ENCODE measurements at regions not wholly inside any gene's neighbourhood (a gene's known extent, or its start where the extent isn't known, plus 50 kb on each side); places are given as distances from the start of the nearest gene placed in this dataset.

GRCh38 chr18:46266473-46266872 is 162.3 kb downstream of the HAUS1 start:
- no peak for DNase-seq (ENCODE audit: low read depth)

- no peak for DNase-seq (ENCODE audit: low read depth)
These were observed 164.5 kb downstream of the HAUS1 start for GRCh38 chr18:46268671-46269070.

DNA sequence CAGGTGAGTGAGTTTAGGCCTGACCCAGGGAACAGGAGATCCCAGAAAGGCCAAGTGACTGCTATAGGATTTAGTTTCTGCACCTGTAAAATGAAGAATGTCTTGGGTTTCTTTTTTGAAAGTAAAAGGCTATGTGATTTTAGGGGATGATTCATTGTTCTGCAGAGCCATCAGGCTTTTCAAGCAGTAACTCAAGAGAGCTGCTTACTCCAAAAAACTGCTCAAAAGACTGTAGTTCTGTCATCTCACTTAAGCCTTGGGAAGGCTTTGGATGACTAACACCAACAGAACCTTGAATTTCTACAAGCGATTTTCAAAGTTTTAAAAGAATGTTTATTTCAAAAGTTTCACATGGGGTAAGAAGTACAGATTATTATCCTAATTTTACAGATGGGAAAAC is 165.1 kb downstream of the HAUS1 start:
- no peak for DNase-seq (ENCODE audit: low read depth)

GRCh38 chr18:46271488-46271887 is 167.3 kb downstream of the HAUS1 start:
- DNase-seq (ENCODE audit: low read depth) = no peak

- no peak for DNase-seq (ENCODE audit: low read depth)
These were observed 169.7 kb downstream of the HAUS1 start for GRCh38 chr18:46273861-46274260.

GRCh38 chr18:46274266-46274665 is 170.1 kb downstream of the HAUS1 start:
- DNase-seq (ENCODE audit: low read depth) = no peak

DNA sequence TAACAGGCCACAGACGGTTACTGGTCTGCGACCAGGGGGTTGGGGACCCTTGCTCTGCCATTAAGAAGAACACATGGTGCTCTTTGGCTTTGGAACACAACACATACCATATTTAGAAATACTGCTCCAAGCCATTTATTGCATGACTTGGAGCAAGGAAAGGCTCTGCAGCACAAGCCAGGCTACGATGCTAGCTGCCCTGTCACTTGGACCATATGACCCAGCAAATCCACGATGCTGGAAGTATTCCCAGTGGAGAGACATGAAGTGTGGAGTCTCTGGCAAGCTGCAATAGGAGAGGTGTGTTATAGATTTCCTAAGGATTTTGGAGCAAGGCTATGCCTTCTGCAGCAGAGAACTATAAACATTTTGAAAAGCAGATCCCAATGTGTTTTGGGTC is 171.2 kb downstream of the HAUS1 start:
- no peak for DNase-seq (ENCODE audit: low read depth)

- DNase-seq (ENCODE audit: low read depth) = no peak
These were observed 172.6 kb downstream of the HAUS1 start for GRCh38 chr18:46276748-46277147.

DNA sequence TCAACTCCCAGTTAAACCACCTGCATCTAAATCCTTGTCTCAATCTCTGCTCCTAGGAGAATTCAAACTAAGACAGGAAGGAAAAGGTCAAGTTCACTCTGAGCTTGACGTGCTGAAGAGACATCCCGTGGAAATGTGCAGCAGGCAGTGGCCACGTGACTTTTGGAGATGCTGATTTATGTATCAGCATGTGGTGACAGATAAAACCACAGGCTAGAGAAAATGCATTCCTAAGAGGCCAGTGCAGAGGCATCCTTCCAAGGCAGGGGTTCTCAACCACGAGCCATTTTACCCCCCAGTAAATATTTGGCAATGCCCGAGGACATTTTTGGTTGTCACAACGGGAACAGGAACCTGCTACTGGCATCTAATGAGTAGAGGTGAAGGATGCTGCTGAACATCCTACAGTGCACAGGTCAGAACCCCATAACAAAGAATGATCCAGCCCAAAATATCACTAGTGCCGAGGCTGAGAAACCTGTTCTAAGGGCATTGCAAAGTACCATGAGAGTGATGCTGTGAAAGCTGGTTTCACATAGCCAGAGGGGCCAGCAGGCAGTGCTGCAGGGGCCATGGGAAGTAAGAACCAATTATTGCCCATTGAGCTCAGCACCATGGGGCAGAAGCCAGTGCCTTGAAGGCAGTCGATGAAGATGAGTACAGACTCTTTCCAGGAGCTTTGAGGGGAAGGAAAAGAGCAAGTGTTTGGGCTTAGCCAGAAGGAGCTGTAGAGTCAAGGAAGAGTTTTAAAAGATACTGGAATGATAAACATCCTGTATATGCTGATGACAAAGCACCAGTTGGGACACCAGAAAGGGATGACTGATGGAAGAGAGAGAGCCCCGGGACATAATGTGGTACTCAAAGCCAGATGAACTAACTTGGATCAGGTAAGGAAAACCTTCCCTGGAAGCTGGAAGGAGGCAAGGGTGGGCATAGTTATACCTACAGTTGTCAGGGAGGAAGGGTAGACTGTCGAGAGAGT is 174.6 kb downstream of the HAUS1 start:
- DNase-seq (ENCODE audit: low read depth) = no peak

DNA sequence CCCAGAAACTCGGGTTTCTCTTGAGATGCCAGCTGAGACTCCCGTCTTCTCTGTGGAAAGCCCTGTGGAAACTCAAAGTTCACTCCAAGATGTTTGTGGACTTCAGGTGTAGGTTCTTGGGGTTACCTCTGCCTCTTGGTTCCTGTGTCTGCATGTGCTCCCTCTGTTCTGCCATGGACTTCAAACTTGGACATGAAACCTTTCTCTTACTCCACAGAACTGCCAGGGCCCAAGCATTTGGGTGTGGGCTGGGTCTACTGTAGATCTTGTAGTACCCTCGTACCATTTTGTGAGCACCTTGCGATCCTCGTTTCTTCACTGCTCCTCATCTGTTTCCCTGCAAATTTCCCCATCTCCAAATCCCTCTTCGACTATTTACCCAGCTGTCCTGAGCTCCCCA is 175.5 kb downstream of the HAUS1 start:
- DNase-seq (ENCODE audit: low read depth) = no peak

DNA sequence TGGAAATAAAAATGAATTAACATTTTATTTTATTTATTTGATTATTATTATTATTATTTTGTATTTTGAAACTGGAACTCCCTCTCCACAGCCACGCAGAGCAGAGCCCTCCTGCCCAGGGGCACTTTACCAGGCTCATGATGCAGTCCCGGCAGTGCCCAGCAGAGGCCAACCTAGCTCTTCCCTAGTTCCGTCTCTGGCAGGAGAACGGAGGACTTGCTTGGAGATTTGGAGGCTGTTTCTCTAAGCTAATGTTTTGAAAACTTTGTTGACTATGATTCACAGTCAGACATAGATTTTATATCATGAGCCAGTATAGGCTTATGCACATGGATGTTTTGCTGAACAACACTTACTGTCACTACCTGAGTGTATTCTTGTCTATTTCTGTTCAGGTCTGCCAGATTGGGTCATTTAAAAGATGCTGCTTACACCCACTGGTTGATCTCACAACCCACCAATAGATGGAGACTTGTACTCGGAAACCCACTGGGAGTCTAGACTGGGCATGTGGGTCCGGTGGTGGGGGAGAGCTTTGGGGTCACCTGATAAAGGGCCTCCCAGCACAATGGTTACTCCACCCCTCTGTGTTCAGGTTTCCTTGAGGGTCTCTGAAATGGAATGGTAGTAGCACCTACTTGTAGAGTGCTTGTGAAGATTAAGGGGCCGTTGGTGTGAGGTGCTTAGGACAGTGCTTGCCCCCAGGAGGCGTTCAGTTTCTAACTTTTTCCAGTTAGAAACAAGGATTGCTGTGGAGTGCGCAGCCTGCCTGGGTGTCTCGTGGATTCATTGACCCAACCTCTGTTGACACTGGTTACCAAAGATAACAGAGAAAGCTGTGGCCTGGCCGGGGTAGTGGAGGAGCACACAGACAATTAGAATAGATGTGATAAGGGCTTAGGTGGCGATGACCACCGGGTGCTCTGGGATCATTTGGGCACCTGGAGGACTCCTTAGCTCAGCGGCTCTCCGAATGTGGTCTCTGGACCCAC is 177.3 kb downstream of the HAUS1 start:
- DNase-seq (ENCODE audit: low read depth) = peak; percentile 37

DNA sequence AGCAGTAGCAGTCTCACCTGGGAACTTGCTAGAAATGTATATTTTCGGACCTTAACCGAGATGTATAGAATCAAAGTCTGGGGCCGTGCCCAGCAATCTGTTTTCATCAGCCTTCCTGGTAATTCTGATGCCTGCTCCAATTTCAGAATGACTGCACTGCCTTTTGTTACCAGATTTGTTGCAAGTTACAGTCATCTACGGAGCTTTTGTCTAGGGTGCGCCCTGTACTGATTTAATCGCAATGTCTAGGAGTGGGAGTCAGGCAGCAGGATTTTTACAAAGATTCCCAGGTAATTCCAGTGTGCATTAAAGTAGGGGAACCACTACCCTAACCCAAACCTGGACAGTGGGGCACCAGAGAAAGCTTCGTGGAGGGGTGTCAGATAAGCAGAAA is 178.0 kb downstream of the HAUS1 start:
- no peak for DNase-seq (ENCODE audit: low read depth)

- no peak for DNase-seq (ENCODE audit: low read depth)
These were observed 178.5 kb downstream of the HAUS1 start for GRCh38 chr18:46282646-46283045.

DNA sequence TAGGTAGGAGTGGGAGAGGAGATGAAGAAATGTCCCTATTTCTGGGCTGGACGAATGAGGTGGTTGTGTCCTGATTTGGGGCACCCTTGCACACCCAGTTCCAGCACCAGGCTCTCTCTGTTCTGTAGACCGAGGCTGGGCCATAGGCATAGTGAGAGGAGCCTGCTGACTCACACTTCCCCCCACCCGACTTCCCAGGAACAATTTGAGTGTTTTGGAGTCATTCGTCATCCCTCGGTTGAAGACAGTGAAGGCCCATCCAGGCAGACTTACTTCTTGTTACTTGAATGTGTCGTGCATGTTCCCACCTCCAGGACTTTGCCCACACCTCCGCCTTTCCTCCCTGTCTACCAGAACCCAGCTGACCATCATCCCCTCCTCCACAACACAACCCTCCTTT is 179.1 kb downstream of the HAUS1 start:
- no peak for DNase-seq (ENCODE audit: low read depth)

GRCh38 chr18:46283895-46284295 is 179.7 kb downstream of the HAUS1 start:
- DNase-seq (ENCODE audit: low read depth) = no peak

DNA sequence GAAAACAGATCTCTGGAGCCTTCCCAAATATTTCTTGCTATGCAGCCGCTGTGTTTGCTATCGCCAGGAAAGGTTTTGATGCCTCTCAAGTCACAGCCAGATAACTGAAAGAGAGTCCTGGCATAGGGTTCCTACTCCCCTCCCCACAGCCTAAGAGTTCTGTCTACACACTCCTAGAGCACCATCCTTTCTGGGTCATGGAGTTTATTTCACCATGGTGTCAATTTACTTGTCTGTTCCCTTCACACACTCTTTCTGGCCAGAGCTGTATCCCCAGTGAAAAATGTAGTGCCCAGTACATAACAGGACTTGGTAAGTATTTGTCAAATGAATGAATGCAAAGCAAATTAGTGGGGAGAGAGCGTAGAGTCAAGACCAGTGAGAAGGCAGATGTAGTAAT is 185.3 kb downstream of the HAUS1 start:
- DNase-seq (ENCODE audit: low read depth) = no peak

DNA sequence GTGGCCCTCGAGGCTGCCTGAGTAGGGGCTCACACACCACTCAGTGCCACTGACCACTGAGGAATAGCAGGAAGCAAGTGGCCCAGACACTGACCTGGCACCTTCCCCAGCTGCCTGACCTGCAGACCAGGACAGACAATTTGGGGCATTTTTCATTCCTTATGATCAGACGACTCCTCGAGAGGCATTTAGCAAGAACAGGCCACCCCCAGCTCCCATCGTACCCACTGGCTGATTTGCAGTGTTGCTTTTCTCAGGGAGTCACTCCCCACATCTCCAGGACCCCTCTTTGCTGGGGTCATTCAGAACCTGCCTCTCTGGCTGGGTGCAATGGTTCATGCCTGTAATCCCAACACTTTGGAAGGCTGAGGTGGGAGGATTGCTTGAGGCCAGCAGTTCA is 185.7 kb downstream of the HAUS1 start:
- no peak for DNase-seq (ENCODE audit: low read depth)

GRCh38 chr18:46290440-46291020 is 186.3 kb downstream of the HAUS1 start:
- DNase-seq (ENCODE audit: low read depth) = no peak

DNA sequence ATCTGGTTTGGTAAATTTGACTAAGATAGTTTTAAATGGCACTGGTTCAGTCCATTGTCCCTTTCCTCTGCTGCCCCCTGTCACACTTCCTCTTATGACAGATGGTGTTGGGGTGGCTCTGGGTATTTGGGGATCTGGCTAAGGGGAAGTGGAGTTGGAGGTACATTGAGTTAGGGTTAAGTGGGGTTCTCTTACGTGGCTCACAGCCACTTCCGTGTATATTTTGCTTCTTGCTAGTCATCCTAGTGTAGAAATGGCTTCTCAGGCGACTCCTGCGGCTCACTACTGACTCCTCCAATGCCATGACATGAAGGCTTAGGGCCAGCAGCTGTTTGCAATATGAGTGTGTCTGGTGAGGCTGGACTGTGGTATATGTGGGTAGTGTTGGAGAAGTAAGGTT is 187.0 kb downstream of the HAUS1 start:
- no peak for DNase-seq (ENCODE audit: low read depth)

DNA sequence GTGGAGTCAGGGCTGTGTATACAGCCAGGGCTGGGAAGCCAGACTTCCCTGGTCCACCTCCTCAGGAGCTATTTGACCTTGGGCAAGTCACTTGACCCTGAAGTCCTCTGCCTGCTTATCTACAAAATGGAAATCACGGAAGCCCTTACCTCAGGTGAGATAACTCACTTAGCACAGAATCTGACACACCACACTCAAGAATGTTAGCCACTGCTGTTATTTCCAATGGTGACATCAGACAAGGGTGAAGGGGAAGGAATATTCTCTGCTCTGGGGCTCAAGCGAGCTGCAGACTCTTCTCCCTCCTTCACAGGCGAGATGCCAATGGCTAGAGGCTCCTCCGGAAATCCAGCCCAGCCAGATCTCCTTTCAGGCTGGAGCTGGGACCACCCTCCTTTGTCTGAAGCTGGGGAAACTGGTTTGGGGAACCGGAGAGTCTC is 189.6 kb downstream of the HAUS1 start:
- no peak for DNase-seq (ENCODE audit: low read depth)

DNA sequence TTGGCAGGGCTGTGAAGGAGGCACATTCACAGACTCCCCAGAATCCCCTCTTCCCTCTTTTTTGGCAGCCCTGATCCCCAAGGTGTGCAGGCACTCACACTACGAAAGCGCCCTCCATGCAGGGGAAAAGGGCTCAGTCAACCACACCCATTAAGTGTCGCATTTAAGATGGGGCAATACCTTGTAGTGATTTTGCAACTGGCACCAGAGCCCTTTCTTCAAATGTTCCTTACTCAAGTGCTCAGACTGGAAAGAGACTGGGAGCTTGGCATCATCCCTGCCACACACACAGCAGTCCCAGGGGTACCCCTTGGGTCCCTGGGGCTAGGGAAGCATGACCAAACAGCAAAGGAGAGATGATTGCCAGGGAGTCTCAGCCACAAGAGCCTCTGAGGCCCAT is 190.1 kb downstream of the HAUS1 start:
- no peak for DNase-seq (ENCODE audit: low read depth)

DNA sequence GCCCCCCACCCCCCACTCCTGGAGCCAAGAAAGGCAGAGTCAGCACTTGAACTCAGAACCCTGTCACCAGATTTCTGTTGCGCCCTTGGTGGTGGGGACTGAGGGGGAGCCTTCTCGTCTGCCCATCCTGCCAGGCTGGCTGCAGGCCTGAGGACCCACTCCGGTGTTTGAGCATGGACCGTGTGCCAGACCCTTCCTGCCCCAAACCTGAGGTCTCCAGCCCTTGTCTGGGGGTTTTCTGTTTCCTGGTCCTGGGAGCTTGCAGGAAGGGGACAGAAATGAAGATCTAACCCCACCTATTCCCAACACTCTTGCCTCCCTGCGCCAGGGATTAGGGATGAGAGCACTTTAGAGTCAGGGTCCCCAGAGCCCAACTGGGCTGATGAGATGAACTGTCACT is 190.6 kb downstream of the HAUS1 start:
- no peak for DNase-seq (ENCODE audit: low read depth)

Data from stimulated activated CD8-positive, alpha-beta memory T cell treated with anti-CD3 and anti-CD28 coated beads, Interleukin-4, amount 100 ng/mL, for 24 hours (primary cell).